Astrocyte (in vitro differentiated cells and primary cell): ENCODE measurements at regions not wholly inside any gene's neighbourhood (a gene's known extent, or its start where the extent isn't known, plus 50 kb on each side); places are given as distances from the start of the nearest gene placed in this dataset.
"Not testable (repeated sequence)": the region's sequence is repeated elsewhere in the genome, so short reads cannot be mapped to it uniquely, and the experiment has no call there.

Experiments used
- EZH2 ChIP-seq: IDR thresholded peaks from 2 replicates; pipeline ENCODE4 v1.6.1; 2012; ENCODE audit warnings: mild to moderate bottlenecking, low read length, inconsistent platforms; ENCODE audit not compliant: insufficient read depth
- TF ChIP-seq, protein P1 (sequence below): IDR thresholded peaks from 2 replicates; pipeline ENCODE4 v1.5.1; 2011; ENCODE audit warnings: low read depth, mild to moderate bottlenecking, inconsistent platforms, low read length, moderate library complexity; ENCODE audit not compliant: insufficient read depth

DNA sequence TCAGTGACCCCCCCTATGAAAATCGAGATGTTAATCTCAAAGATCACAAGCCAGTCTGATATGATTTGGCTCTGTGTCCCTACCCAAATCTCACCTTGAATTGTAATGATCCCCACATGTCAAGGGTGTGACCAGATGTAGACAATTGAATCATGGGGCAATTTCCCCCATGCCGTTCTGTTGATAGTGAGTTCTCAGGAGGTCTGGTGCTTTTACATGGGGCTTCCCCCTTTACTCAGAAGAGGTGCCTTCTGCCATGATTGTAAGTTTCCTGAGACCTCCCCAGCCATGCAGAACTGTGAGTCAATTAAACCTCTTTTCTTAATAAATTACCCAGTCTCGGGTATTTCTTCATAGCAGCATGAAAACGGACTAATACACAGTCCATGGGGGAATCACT lies 459.5 kb downstream of the MFSD1 start:
- TF ChIP-seq, protein P1, sequence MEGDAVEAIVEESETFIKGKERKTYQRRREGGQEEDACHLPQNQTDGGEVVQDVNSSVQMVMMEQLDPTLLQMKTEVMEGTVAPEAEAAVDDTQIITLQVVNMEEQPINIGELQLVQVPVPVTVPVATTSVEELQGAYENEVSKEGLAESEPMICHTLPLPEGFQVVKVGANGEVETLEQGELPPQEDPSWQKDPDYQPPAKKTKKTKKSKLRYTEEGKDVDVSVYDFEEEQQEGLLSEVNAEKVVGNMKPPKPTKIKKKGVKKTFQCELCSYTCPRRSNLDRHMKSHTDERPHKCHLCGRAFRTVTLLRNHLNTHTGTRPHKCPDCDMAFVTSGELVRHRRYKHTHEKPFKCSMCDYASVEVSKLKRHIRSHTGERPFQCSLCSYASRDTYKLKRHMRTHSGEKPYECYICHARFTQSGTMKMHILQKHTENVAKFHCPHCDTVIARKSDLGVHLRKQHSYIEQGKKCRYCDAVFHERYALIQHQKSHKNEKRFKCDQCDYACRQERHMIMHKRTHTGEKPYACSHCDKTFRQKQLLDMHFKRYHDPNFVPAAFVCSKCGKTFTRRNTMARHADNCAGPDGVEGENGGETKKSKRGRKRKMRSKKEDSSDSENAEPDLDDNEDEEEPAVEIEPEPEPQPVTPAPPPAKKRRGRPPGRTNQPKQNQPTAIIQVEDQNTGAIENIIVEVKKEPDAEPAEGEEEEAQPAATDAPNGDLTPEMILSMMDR = not testable (repeated sequence)
- TF ChIP-seq EZH2 = not testable (repeated sequence)
